ENCODE measurements at regions not wholly inside any gene's neighbourhood (a gene's known extent, or its start where the extent isn't known, plus 50 kb on each side); places are given as distances from the start of the nearest gene placed in this dataset.

DNA sequence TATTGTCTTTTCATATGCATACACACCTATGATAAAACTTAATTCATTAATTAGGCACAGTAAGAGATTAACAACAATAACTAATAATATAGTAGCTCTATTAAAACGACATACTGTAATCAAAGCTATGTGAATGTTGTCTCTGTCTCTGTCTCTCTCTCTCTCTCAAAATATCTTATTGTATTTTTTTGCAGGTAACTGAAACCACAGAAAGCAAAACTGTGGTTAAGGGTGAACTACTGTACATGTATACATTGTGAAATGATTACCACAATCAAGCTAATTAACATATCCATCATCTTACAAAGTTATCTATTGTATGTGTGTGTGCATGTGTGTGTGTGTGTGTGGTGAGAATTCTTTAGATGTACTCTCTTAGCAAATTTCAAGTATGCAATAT lies 242.0 kb upstream of the RSPO3 start:
- 65 to 84% (median 73%) methylated on average over 1 of the region's 1 CpG for WGBS, 5 donors
- H3K4me3 ChIP-seq = no peak overlapping the region
- no peaks in the 10 kb centered on the region for H3K4me1 ChIP-seq
- no peaks in the 10 kb centered on the region for H3K36me3 ChIP-seq
- no peak overlapping the region for H3K27ac ChIP-seq
- no peak for TF ChIP-seq POLR2AphosphoS5 (IDR thresholded peaks at IDR 0.05)
- TF ChIP-seq CTCF (IDR thresholded peaks at IDR 0.05 in 8 of 11, conservative IDR thresholded peaks at IDR 0.05 in 3 of 11) = no peak
- no peak for TF ChIP-seq POLR2A (IDR thresholded peaks at IDR 0.05)
- DNase-seq = no peak
- no peaks in the 10 kb centered on the region for H3K9me3 ChIP-seq
- intact Hi-C loops (cut with DNase I; ENCODE audit: low total_unique reads) = no loop called here
- no peaks in the 10 kb centered on the region for H3K27me3 ChIP-seq (replicated peaks in 1 of 7)

DNA sequence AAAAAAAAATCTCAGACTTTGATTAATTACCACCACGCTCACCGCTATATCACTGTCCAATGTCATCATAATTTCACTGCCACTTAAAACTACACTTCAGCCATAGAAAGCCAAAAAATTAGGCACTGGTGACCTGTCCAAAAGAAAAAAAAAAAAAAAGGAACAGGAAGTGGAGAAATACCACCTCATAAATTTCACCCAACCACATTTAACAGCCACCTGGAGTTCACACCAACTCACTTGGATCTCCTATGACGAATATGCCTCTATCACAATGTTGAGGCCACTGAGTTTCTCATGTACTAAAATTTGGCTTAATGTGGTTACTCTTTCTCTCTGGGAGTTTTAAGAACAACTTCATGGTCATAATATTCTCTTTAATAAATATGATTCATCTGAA lies 237.5 kb upstream of the RSPO3 start:
- no peaks in the 10 kb centered on the region for H3K4me1 ChIP-seq
- intact Hi-C loops (cut with DNase I; ENCODE audit: low total_unique reads) = no loop called here
- H3K27me3 ChIP-seq (replicated peaks in 1 of 7) = no peaks in the 10 kb centered on the region
- no peak for DNase-seq
- no peaks in the 10 kb centered on the region for H3K36me3 ChIP-seq
- WGBS, 5 donors = 35 to 66% (median 49%) methylated on average over 3 of the region's 3 CpGs
- H3K9me3 ChIP-seq = no peaks in the 10 kb centered on the region
- H3K27ac ChIP-seq = no peak overlapping the region
- TF ChIP-seq CTCF (IDR thresholded peaks at IDR 0.05 in 8 of 11, conservative IDR thresholded peaks at IDR 0.05 in 3 of 11) (no peak), POLR2A (IDR thresholded peaks at IDR 0.05) (no peak), POLR2AphosphoS5 (IDR thresholded peaks at IDR 0.05) (no peak)
- H3K4me3 ChIP-seq = no peak overlapping the region

- H3K36me3 ChIP-seq = no peaks in the 10 kb centered on the region
- WGBS, 5 donors = 78 to 90% (median 89%) methylated on average over 1 of the region's 1 CpG
- H3K9me3 ChIP-seq = no peaks in the 10 kb centered on the region
- no peaks in the 10 kb centered on the region for H3K4me1 ChIP-seq
- TF ChIP-seq POLR2A (IDR thresholded peaks at IDR 0.05) = no peak
- no peak for TF ChIP-seq CTCF (IDR thresholded peaks at IDR 0.05 in 8 of 11, conservative IDR thresholded peaks at IDR 0.05 in 3 of 11)
- no peak for TF ChIP-seq POLR2AphosphoS5 (IDR thresholded peaks at IDR 0.05)
- DNase-seq = no peak
- intact Hi-C loops (cut with DNase I; ENCODE audit: low total_unique reads) = no loop called here
- H3K27ac ChIP-seq = no peak overlapping the region
- H3K27me3 ChIP-seq (replicated peaks in 1 of 7) = no peaks in the 10 kb centered on the region
- no peak overlapping the region for H3K4me3 ChIP-seq
These were observed 232.4 kb upstream of the RSPO3 start for GRCh38 chr6:126886106-126886505.

DNA sequence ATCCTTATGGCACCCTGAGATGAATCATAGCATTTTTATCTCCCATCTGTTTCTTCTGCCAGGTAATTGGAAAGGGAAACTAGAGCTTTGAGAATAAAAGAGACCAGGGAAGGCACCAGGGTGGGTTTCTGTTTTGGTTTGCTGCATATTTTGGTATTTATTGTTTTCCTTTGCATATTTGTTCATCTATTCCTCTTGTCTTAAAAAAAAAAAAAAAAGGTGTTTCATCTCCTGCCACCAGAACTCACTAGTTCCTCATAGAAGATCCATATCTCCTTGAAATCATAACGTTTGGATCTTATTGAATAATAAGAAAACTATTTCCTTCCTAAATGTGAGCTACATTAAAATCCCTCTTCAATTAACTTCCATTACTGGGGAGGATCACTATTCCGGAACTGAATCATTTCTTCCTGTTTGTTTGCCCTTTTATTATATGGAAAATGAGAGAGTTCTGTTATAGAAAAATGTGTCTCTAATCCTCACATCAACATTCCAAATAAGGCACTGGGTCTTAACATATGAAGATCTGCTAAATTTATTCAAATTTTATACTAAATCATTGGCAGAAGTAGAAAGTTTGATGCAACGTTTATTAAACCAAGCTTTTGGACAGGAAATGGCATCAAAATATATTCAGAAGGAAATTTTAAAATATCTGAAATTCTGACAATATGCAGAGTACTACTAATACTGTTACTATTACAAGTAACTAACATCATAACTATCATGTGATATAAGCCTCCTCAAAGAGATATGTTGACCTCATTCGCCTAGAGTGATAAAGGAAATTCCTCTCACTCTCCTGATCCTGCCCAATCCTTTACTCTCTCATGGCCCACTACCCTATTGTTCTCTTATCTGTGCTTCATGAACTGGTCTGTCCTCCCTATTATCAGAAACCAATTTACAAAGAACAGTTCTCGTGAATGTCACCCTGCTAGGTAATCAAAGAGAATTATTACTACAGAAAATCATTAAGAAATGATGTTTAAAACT lies 229.4 kb upstream of the RSPO3 start:
- DNase-seq = no peak
- no peaks in the 10 kb centered on the region for H3K27me3 ChIP-seq (replicated peaks in 1 of 7)
- 64 to 79% (median 67%) methylated on average over 5 of the region's 5 CpGs for WGBS, 5 donors
- H3K4me3 ChIP-seq = no peak overlapping the region
- TF ChIP-seq CTCF (IDR thresholded peaks at IDR 0.05 in 8 of 11, conservative IDR thresholded peaks at IDR 0.05 in 3 of 11) (no peak), POLR2A (IDR thresholded peaks at IDR 0.05) (no peak), POLR2AphosphoS5 (IDR thresholded peaks at IDR 0.05) (no peak)
- intact Hi-C loops (cut with DNase I; ENCODE audit: low total_unique reads) = no loop called here
- H3K9me3 ChIP-seq = peaks cover 0 to 8% (median 0%) of the 10 kb centered on the region in 8 donors
- H3K4me1 ChIP-seq = no peaks in the 10 kb centered on the region
- H3K36me3 ChIP-seq = no peaks in the 10 kb centered on the region
- H3K27ac ChIP-seq = no peak overlapping the region

Data from spleen (tissue), 11 donors.